Endodermal cell (in vitro differentiated cells): ENCODE measurements at regions not wholly inside any gene's neighbourhood (a gene's known extent, or its start where the extent isn't known, plus 50 kb on each side); places are given as distances from the start of the nearest gene placed in this dataset.

Experiments
- DNase-seq: peaks from one replicate; pipeline ENCODE4 v3.0.0-alpha.2; 2017
- H3K27ac ChIP-seq: 2 replicates; pipeline ENCODE4 v1.5.1; 2013; ENCODE audit warnings: mild to moderate bottlenecking, low read depth, low read length, moderate library complexity
- H3K27me3 ChIP-seq: 2 replicates; pipeline ENCODE4 v1.6.1; 2013; ENCODE audit warnings: mild to moderate bottlenecking, low read length, moderate library complexity; ENCODE audit not compliant: insufficient read depth, control insufficient read depth, poor library complexity, severe bottlenecking
- H3K36me3 ChIP-seq: 2 replicates; pipeline ENCODE4 v1.7.0; 2013; ENCODE audit warnings: mild to moderate bottlenecking, low read length, moderate library complexity; ENCODE audit not compliant: control insufficient read depth, insufficient read depth
- H3K4me1 ChIP-seq: one replicate; pipeline ENCODE4 v1.7.0; 2013; ENCODE audit warnings: low read length; ENCODE audit not compliant: control insufficient read depth, insufficient read depth
- H3K4me3 ChIP-seq: 2 replicates; pipeline ENCODE4 v1.5.1; 2013; ENCODE audit warnings: mild to moderate bottlenecking, low read length, moderate library complexity
- H3K9ac ChIP-seq: 2 replicates; pipeline ENCODE4 v1.6.1; 2013; ENCODE audit warnings: mild to moderate bottlenecking, low read length, moderate library complexity; ENCODE audit not compliant: poor library complexity, severe bottlenecking; ENCODE audit errors: extremely low read depth
- H3K9me3 ChIP-seq: 2 replicates; pipeline ENCODE4 v1.6.1; 2013; ENCODE audit warnings: mild to moderate bottlenecking, low read length, moderate library complexity; ENCODE audit not compliant: control insufficient read depth
- H3K27ac Mint-ChIP-seq: 2 replicates; pipeline ENCODE4 v1.8.0; 2020; ENCODE audit warnings: mixed read lengths
- H3K27me3 Mint-ChIP-seq: 2 replicates; pipeline ENCODE4 v1.8.0; 2021; ENCODE audit warnings: mild to moderate bottlenecking, mixed read lengths; ENCODE audit not compliant: insufficient read depth
- H3K36me3 Mint-ChIP-seq: 2 replicates; pipeline ENCODE4 v1.8.0; 2020; ENCODE audit warnings: low read depth, mixed read lengths
- H3K4me1 Mint-ChIP-seq: 2 replicates; pipeline ENCODE4 v1.8.0; 2020; ENCODE audit warnings: mixed read lengths
- H3K4me3 Mint-ChIP-seq: 2 replicates; pipeline ENCODE4 v1.8.0; 2020; ENCODE audit warnings: mild to moderate bottlenecking, moderate library complexity, mixed read lengths
- H3K9me3 Mint-ChIP-seq: 2 replicates; pipeline ENCODE4 v1.8.0; 2020; ENCODE audit warnings: mild to moderate bottlenecking, mixed read lengths
- CTCF ChIP-seq: fragments of 200-600 bp; sonication (generic); conservative IDR thresholded peaks from 2 replicates; pipeline ENCODE4 v1.5.0; 2021; ENCODE audit warnings: antibody characterized with exemption, mild to moderate bottlenecking
- WGBS, 2 experiments: methylation state at CpG; one replicate each; pipeline versions ENCODE4 v1.1.5 to v1.1.7; 2013; ENCODE audit warnings: missing lambda C conversion rate in 2 of 2, mixed read lengths in 1 of 2; ENCODE audit not compliant: insufficient coverage in 1 of 2, insufficient read length in 1 of 2; 5-methylcytosine and 5-hydroxymethylcytosine counted together

GRCh38 chr4:155094201-155094820 lies 114.1 kb upstream of the NPY2R start:
- Mint-ChIP-seq H3K9me3 (no peaks in the 10 kb centered on the region), H3K36me3 (no peaks in the 10 kb centered on the region), H3K27me3 (no peaks in the 10 kb centered on the region), H3K4me3 (no peak overlapping the region), H3K27ac (no peak overlapping the region), H3K4me1 (no peaks in the 10 kb centered on the region)
- H3K4me1 ChIP-seq: no peaks in the 10 kb centered on the region
- H3K27ac ChIP-seq: no peak overlapping the region
- no peak overlapping the region for H3K9ac ChIP-seq
- 100% methylated on average over 2 of the region's 3 CpGs; no CpG with 5 or more reads in 1 of the 2 experiments for WGBS, 2 experiments
- no peaks in the 10 kb centered on the region for H3K36me3 ChIP-seq
- no peaks in the 10 kb centered on the region for H3K27me3 ChIP-seq
- H3K4me3 ChIP-seq: no peak overlapping the region
- no peak for DNase-seq
- no peaks in the 10 kb centered on the region for H3K9me3 ChIP-seq
- TF ChIP-seq CTCF: no peak

GRCh38 chr4:155099231-155099630 lies 109.2 kb upstream of the NPY2R start:
- Mint-ChIP-seq H3K4me1 (no peaks in the 10 kb centered on the region), H3K27me3 (no peaks in the 10 kb centered on the region), H3K9me3 (no peaks in the 10 kb centered on the region), H3K36me3 (no peaks in the 10 kb centered on the region), H3K4me3 (no peak overlapping the region), H3K27ac (no peak overlapping the region)
- Histone ChIP-seq H3K4me3 (no peak overlapping the region), H3K9me3 (no peaks in the 10 kb centered on the region), H3K27me3 (no peaks in the 10 kb centered on the region), H3K36me3 (no peaks in the 10 kb centered on the region), H3K9ac (no peak overlapping the region), H3K4me1 (no peaks in the 10 kb centered on the region), H3K27ac (no peak overlapping the region)
- peak; percentile 23 for TF ChIP-seq CTCF
- WGBS, 2 experiments: 90% methylated on average over 1 of the region's 1 CpG; no CpG with 5 or more reads in 1 of the 2 experiments
- DNase-seq: peak; percentile 53

GRCh38 chr4:155106629-155107028 lies 101.8 kb upstream of the NPY2R start:
- no peak overlapping the region for H3K4me3 Mint-ChIP-seq
- 69% methylated on average over 1 of the region's 1 CpG; no CpG with 5 or more reads in 1 of the 2 experiments for WGBS, 2 experiments
- TF ChIP-seq CTCF: no peak
- no peaks in the 10 kb centered on the region for H3K36me3 Mint-ChIP-seq
- no peak overlapping the region for H3K27ac ChIP-seq
- H3K4me1 ChIP-seq: no peaks in the 10 kb centered on the region
- H3K9me3 ChIP-seq: no peaks in the 10 kb centered on the region
- H3K27me3 ChIP-seq: no peaks in the 10 kb centered on the region
- DNase-seq: no peak
- H3K9ac ChIP-seq: no peak overlapping the region
- H3K27me3 Mint-ChIP-seq: no peaks in the 10 kb centered on the region
- H3K36me3 ChIP-seq: no peaks in the 10 kb centered on the region
- no peak overlapping the region for H3K4me3 ChIP-seq
- H3K4me1 Mint-ChIP-seq: peaks cover 3% of the 10 kb centered on the region
- H3K27ac Mint-ChIP-seq: no peak overlapping the region
- peaks cover 11% of the 10 kb centered on the region for H3K9me3 Mint-ChIP-seq
